ENCODE measurements at regions not wholly inside any gene's neighbourhood (a gene's known extent, or its start where the extent isn't known, plus 50 kb on each side); places are given as distances from the start of the nearest gene placed in this dataset.

- TF ChIP-seq REST (IDR thresholded peaks at IDR 0.05; ENCODE audit: insufficient read depth in 1 of 2, low read depth in 2 of 2, low read length in 2 of 2) (no peak), TAF1 (IDR thresholded peaks at IDR 0.05; ENCODE audit: borderline replicate concordance, insufficient read depth, low read length) (no peak), SIN3A (IDR thresholded peaks at IDR 0.05; ENCODE audit: borderline replicate concordance, insufficient read depth, low read length) (no peak), FOXP2 (optimal IDR thresholded peaks at IDR 0.05; ENCODE audit: borderline replicate concordance, extremely low read depth, extremely low read length, insufficient read depth) (no peak), POLR2AphosphoS5 (IDR thresholded peaks at IDR 0.05; ENCODE audit: low read depth, low read length) (no peak)
Observed at GRCh38 chr15:96410175-96411055, 79.9 kb downstream of the NR2F2 start.

- no peak for TF ChIP-seq TAF1 (IDR thresholded peaks at IDR 0.05; ENCODE audit: borderline replicate concordance, insufficient read depth, low read length)
- TF ChIP-seq POLR2AphosphoS5 (IDR thresholded peaks at IDR 0.05; ENCODE audit: low read depth, low read length): no peak
- no peak for TF ChIP-seq FOXP2 (optimal IDR thresholded peaks at IDR 0.05; ENCODE audit: borderline replicate concordance, extremely low read depth, extremely low read length, insufficient read depth)
- no peak for TF ChIP-seq REST (IDR thresholded peaks at IDR 0.05; ENCODE audit: insufficient read depth in 1 of 2, low read depth in 2 of 2, low read length in 2 of 2)
- no peak for TF ChIP-seq SIN3A (IDR thresholded peaks at IDR 0.05; ENCODE audit: borderline replicate concordance, insufficient read depth, low read length)
Observed at GRCh38 chr15:96411056-96412031, 80.8 kb downstream of the NR2F2 start.

- no peak for TF ChIP-seq TAF1 (IDR thresholded peaks at IDR 0.05; ENCODE audit: borderline replicate concordance, insufficient read depth, low read length)
- no peak for TF ChIP-seq REST (IDR thresholded peaks at IDR 0.05; ENCODE audit: insufficient read depth in 1 of 2, low read depth in 2 of 2, low read length in 2 of 2)
- no peak for TF ChIP-seq POLR2AphosphoS5 (IDR thresholded peaks at IDR 0.05; ENCODE audit: low read depth, low read length)
- TF ChIP-seq FOXP2 (optimal IDR thresholded peaks at IDR 0.05; ENCODE audit: borderline replicate concordance, extremely low read depth, extremely low read length, insufficient read depth): no peak
- TF ChIP-seq SIN3A (IDR thresholded peaks at IDR 0.05; ENCODE audit: borderline replicate concordance, insufficient read depth, low read length): no peak
Observed at GRCh38 chr15:96412045-96412905, 81.8 kb downstream of the NR2F2 start.

GRCh38 chr15:96412906-96413231, 82.4 kb downstream of the NR2F2 start:
- TF ChIP-seq POLR2AphosphoS5 (IDR thresholded peaks at IDR 0.05; ENCODE audit: low read depth, low read length) (no peak), REST (IDR thresholded peaks at IDR 0.05; ENCODE audit: insufficient read depth in 1 of 2, low read depth in 2 of 2, low read length in 2 of 2) (no peak), SIN3A (IDR thresholded peaks at IDR 0.05; ENCODE audit: borderline replicate concordance, insufficient read depth, low read length) (no peak), FOXP2 (optimal IDR thresholded peaks at IDR 0.05; ENCODE audit: borderline replicate concordance, extremely low read depth, extremely low read length, insufficient read depth) (no peak), TAF1 (IDR thresholded peaks at IDR 0.05; ENCODE audit: borderline replicate concordance, insufficient read depth, low read length) (no peak)

All from PFSK-1 (cell line).